ENCODE measurements at regions not wholly inside any gene's neighbourhood (a gene's known extent, or its start where the extent isn't known, plus 50 kb on each side); places are given as distances from the start of the nearest gene placed in this dataset.

DNA sequence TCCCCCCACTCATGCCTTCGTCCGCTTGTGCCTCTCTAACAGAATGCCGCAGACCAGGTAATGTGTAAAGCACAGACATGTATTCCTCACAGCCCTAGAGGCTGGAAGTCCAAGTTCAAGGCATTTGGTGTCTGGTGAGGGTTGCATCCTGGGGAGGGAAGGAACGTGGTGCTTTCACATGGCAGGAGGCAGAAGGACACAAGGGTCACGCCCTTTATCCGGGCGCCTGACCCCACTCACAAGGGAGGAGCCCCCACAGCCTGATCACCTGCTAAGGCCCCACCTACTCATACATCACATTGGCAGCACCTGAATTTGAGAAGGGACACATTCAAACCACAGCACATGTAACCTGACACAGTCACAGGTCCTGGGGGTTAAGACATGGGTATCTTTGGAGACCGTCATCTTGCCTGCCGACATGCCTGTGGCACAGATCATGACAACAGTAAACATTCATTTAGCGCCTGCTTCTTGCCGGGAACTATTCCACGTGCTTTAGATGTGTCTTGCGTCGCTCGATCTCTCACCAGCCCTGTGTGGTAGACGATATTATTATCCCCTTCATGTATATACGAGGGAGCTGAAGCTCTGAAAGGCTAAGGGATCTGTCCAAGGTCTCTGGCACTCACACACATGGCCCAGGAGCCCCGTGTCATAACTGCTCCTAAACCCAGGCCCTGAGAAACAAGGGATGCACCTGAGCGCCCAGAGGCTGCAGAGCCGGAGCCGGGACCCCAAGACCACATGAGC lies 235.6 kb downstream of the NPHP4 start:
- no peaks in the 10 kb centered on the region for H3K9me2 ChIP-seq (replicated peaks; ENCODE audit: low read length)
- H3K79me2 ChIP-seq (ENCODE audit: low read length), result no peaks in the 10 kb centered on the region
- ATAC-seq, result no peak
- intact Hi-C loops (cut with micrococcal nuclease), result no loop called here
- BruUV-seq (replicated peaks), result no TSS peak
- no peak overlapping the region for H2AFZ ChIP-seq (ENCODE audit: low read length)
- H3K4me1 ChIP-seq (ENCODE audit: insufficient read depth, low read length), result no peaks in the 10 kb centered on the region
- H4K20me1 ChIP-seq (ENCODE audit: low read length), result no peaks in the 10 kb centered on the region
- H3K4me3 ChIP-seq (ENCODE audit: low read length), result no peak overlapping the region
- CTCF ChIA-PET, result no interaction called here
- H3K36me3 ChIP-seq (ENCODE audit: low read depth, low read length), result no peaks in the 10 kb centered on the region
- H3K4me2 ChIP-seq (ENCODE audit: low read length), result no peak overlapping the region
- DNase-seq, result no peak
- POLR2A ChIA-PET (ENCODE audit: unreplicated experiment), result no interaction called here
- peaks cover 10% of the 10 kb centered on the region; the same call in 1 of the 2 replicates for H3K9me3 ChIP-seq (ENCODE audit: low read length)
- TF ChIP-seq EZH2phosphoT487 (IDR thresholded peaks at IDR 0.05; ENCODE audit: borderline replicate concordance, low read length) (no peak), EZH2 (IDR thresholded peaks at IDR 0.05; ENCODE audit: low read length, unreplicated experiment) (no peak)
- TF ChIP-seq, protein P1, sequence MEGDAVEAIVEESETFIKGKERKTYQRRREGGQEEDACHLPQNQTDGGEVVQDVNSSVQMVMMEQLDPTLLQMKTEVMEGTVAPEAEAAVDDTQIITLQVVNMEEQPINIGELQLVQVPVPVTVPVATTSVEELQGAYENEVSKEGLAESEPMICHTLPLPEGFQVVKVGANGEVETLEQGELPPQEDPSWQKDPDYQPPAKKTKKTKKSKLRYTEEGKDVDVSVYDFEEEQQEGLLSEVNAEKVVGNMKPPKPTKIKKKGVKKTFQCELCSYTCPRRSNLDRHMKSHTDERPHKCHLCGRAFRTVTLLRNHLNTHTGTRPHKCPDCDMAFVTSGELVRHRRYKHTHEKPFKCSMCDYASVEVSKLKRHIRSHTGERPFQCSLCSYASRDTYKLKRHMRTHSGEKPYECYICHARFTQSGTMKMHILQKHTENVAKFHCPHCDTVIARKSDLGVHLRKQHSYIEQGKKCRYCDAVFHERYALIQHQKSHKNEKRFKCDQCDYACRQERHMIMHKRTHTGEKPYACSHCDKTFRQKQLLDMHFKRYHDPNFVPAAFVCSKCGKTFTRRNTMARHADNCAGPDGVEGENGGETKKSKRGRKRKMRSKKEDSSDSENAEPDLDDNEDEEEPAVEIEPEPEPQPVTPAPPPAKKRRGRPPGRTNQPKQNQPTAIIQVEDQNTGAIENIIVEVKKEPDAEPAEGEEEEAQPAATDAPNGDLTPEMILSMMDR (conservative IDR thresholded peaks at IDR 0.05; ENCODE audit: low read depth, low read length), result no peak
- no peak overlapping the region for H3K27ac ChIP-seq (ENCODE audit: low read length)
- no peaks in the 10 kb centered on the region for H3F3A ChIP-seq (ENCODE audit: low read length, unreplicated experiment)
- H3K9ac ChIP-seq (ENCODE audit: low read length), result no peak overlapping the region
- H3K27me3 ChIP-seq (ENCODE audit: low read length), result peaks cover 97% of the 10 kb centered on the region

DNA sequence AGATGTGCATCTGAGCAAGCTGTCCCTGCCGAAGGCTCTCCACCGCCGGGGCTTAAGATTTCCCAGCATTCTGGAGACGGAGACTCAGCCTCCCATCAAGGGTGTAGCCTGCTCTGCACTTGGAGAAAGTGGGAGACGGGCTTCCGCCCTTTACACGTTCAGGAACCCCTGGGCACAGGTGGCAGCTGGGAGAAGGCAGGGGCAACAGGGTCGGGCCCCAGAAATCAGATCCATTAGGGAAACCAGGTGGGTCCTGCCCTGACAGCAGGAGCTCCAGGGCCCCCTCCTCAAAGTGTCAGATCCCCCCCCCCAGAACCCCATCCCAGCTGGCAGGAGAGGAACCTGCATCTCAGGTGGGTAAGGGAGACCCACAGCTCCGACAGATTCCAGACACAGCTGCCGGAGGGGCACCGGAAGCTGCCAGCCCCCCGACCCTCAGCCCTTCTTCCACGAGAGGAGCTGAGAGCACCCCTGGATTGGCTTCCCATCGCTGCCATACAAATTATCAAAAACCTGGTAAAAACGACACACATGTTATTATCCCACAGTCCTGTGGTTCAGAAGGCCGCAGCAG lies 236.6 kb downstream of the NPHP4 start:
- POLR2A ChIA-PET (ENCODE audit: unreplicated experiment), result no interaction called here
- no peaks in the 10 kb centered on the region for H4K20me1 ChIP-seq (ENCODE audit: low read length)
- H3K4me2 ChIP-seq (ENCODE audit: low read length), result no peak overlapping the region
- no peak overlapping the region for H3K4me3 ChIP-seq (ENCODE audit: low read length)
- H3K4me1 ChIP-seq (ENCODE audit: insufficient read depth, low read length), result no peaks in the 10 kb centered on the region
- ATAC-seq, result no peak
- H2AFZ ChIP-seq (ENCODE audit: low read length), result no peak overlapping the region
- CTCF ChIA-PET, result no interaction called here
- peaks cover 98% of the 10 kb centered on the region for H3K27me3 ChIP-seq (ENCODE audit: low read length)
- no peaks in the 10 kb centered on the region for H3K79me2 ChIP-seq (ENCODE audit: low read length)
- no peak overlapping the region for H3K9ac ChIP-seq (ENCODE audit: low read length)
- intact Hi-C loops (cut with micrococcal nuclease), result no loop called here
- no TSS peak for BruUV-seq (replicated peaks)
- no peaks in the 10 kb centered on the region for H3K36me3 ChIP-seq (ENCODE audit: low read depth, low read length)
- TF ChIP-seq, protein P1 (conservative IDR thresholded peaks at IDR 0.05; ENCODE audit: low read depth, low read length), result no peak
- TF ChIP-seq EZH2 (IDR thresholded peaks at IDR 0.05; ENCODE audit: low read length, unreplicated experiment), result no peak
- no peak for TF ChIP-seq EZH2phosphoT487 (IDR thresholded peaks at IDR 0.05; ENCODE audit: borderline replicate concordance, low read length)
- H3F3A ChIP-seq (ENCODE audit: low read length, unreplicated experiment), result no peaks in the 10 kb centered on the region
- H3K9me2 ChIP-seq (replicated peaks; ENCODE audit: low read length), result no peaks in the 10 kb centered on the region
- no peak overlapping the region for H3K27ac ChIP-seq (ENCODE audit: low read length)
- DNase-seq, result no peak
- H3K9me3 ChIP-seq (ENCODE audit: low read length), result peaks cover 4% of the 10 kb centered on the region; the same call in 1 of the 2 replicates
